H1 (cell line): ENCODE measurements at regions not wholly inside any gene's neighbourhood (a gene's known extent, or its start where the extent isn't known, plus 50 kb on each side); places are given as distances from the start of the nearest gene placed in this dataset.

Experiments
- CTCF ChIA-PET: fragments of 300-600 bp; sonication (Branson Sonifier 250); formaldehyde crosslinking; loops from one replicate; lab custom pipeline; 2021; ENCODE audit not compliant: partially characterized antibody; lab: Charles Lee
- POLR2A ChIA-PET: fragments of 300-600 bp; sonication (Branson Sonifier 250); formaldehyde crosslinking; loops from one replicate; lab custom pipeline; 2021; ENCODE audit warnings: inconsistent platforms; ENCODE audit not compliant: partially characterized antibody; lab: Charles Lee
- DNase-seq, 2 experiments: peaks; one replicate each; pipeline versions ENCODE4 v3.0.0 to v3.0.0-alpha.2; 2010 to 2022; ENCODE audit warnings: low spot score in 2 of 2, low read depth in 1 of 2, mixed read lengths in 1 of 2
- FAIRE-seq: peaks from 2 replicates; lab custom pipeline; 2011; peaks lifted over from hg19 to GRCh38; lab: Jason Lieb, UNC
- H2AFZ ChIP-seq: 2 replicates; pipeline ENCODE4 v1.8.1; 2012; ENCODE audit warnings: low read length, inconsistent platforms
- H2AK5ac ChIP-seq: 2 replicates; pipeline ENCODE4 v1.6.1; 2013; ENCODE audit warnings: low read depth, low read length
- H2BK120ac ChIP-seq: replicated peaks from 2 replicates; pipeline ENCODE3; 2013; ENCODE audit warnings: low read depth, low read length, inconsistent platforms
- H2BK12ac ChIP-seq: 2 replicates; pipeline ENCODE4 v1.6.1; 2013; ENCODE audit warnings: low read depth, low read length
- H2BK15ac ChIP-seq: 2 replicates; pipeline ENCODE4 v1.6.1; 2013; ENCODE audit warnings: low read length
- H2BK20ac ChIP-seq: 2 replicates; pipeline ENCODE4 v1.6.1; 2013; ENCODE audit warnings: low read length
- H2BK5ac ChIP-seq: 2 replicates; pipeline ENCODE4 v1.6.1; 2013; ENCODE audit warnings: low read depth, low read length
- H3K14ac ChIP-seq: 2 replicates; pipeline ENCODE4 v1.6.1; 2013; ENCODE audit warnings: inconsistent platforms; ENCODE audit not compliant: insufficient read length
- H3K18ac ChIP-seq: 2 replicates; pipeline ENCODE4 v1.6.1; 2013; ENCODE audit warnings: low read length; ENCODE audit errors: extremely low read depth
- H3K23ac ChIP-seq: 2 replicates; pipeline ENCODE4 v1.6.1; 2013; ENCODE audit warnings: inconsistent platforms; ENCODE audit not compliant: insufficient read length
- H3K23me2 ChIP-seq: 2 replicates; pipeline ENCODE4 v1.6.1; 2013; ENCODE audit warnings: low read depth, low read length
- H3K27ac ChIP-seq: 2 replicates; pipeline ENCODE4 v1.6.1; 2011; ENCODE audit warnings: low read depth, low read length, inconsistent platforms
- H3K27me3 ChIP-seq, 4 experiments: replicated peaks in 1 of 4; 1 replicate in 1 of 4; 2 replicates in 3 of 4; pipeline versions ENCODE4 v1.6.1 to v1.8.1; 2011 to 2013; ENCODE audit warnings: low read length in 3 of 4, mild to moderate bottlenecking in 3 of 4, inconsistent platforms in 2 of 4, mixed read lengths in 2 of 4, moderate library complexity in 1 of 4; ENCODE audit not compliant: control insufficient read depth in 3 of 4, insufficient read depth in 3 of 4; ENCODE audit errors: extremely low read depth in 1 of 4
- H3K36me3 ChIP-seq, 4 experiments: 2 replicates each; pipeline versions ENCODE4 v1.6.1 to v1.8.1; 2011 to 2013; ENCODE audit warnings: mild to moderate bottlenecking in 4 of 4, low read length in 3 of 4, moderate library complexity in 2 of 4, control low read depth in 1 of 4, inconsistent platforms in 1 of 4; ENCODE audit not compliant: insufficient read depth in 4 of 4, control insufficient read depth in 2 of 4
- H3K4ac ChIP-seq: replicated peaks from 2 replicates; pipeline ENCODE3; 2013; ENCODE audit warnings: low read length, low read depth, mixed read lengths, inconsistent platforms; ENCODE audit not compliant: insufficient read length
- H3K4me1 ChIP-seq, 4 experiments: replicated peaks in 1 of 4; 1 replicate in 1 of 4; 2 replicates in 3 of 4; pipeline versions ENCODE4 v1.6.1 to v1.8.1; 2011 to 2013; ENCODE audit warnings: low read length in 3 of 4, inconsistent platforms in 2 of 4, mixed read lengths in 1 of 4; ENCODE audit not compliant: insufficient read depth in 4 of 4, control insufficient read depth in 3 of 4
- H3K4me2 ChIP-seq, 2 experiments: 2 replicates each; pipeline versions ENCODE4 v1.6.1 to v1.8.1; 2011 to 2013; ENCODE audit warnings: low read depth in 2 of 2, low read length in 2 of 2, control low read depth in 1 of 2, inconsistent platforms in 1 of 2, mild to moderate bottlenecking in 1 of 2; ENCODE audit not compliant: insufficient read depth in 1 of 2
- H3K4me3 ChIP-seq, 4 experiments: fragments of 200-600, 300-600 bp in 1 of 4; sonication (generic), shearing (Covaris generic), sonication (Bioruptor Twin) in 1 of 4; 2 replicates each; pipeline versions ENCODE4 v1.5.1 to v1.8.1; 2011 to 2016; ENCODE audit warnings: low read length in 4 of 4, low read depth in 3 of 4, control low read depth in 2 of 4, inconsistent platforms in 2 of 4, mild to moderate bottlenecking in 2 of 4, mixed read lengths in 1 of 4, moderate library complexity in 1 of 4; ENCODE audit not compliant: insufficient read depth in 2 of 4; ENCODE audit errors: extremely low read depth in 1 of 4
- H3K56ac ChIP-seq: replicated peaks from 2 replicates; pipeline ENCODE3; 2013; ENCODE audit warnings: low read depth, mild to moderate bottlenecking, mixed read lengths, low read length, inconsistent platforms; ENCODE audit not compliant: insufficient read length
- H3K79me1 ChIP-seq: 2 replicates; pipeline ENCODE4 v1.6.1; 2013; ENCODE audit warnings: low read depth, low read length, control low read depth
- H3K79me2 ChIP-seq, 2 experiments: 2 replicates each; pipeline versions ENCODE4 v1.6.1 to v1.8.1; 2012 to 2013; ENCODE audit warnings: low read length in 2 of 2, mild to moderate bottlenecking in 2 of 2, inconsistent platforms in 1 of 2; ENCODE audit not compliant: insufficient read depth in 2 of 2, control insufficient read depth in 1 of 2
- H3K9ac ChIP-seq, 4 experiments: replicated peaks in 1 of 4; 1 replicate in 1 of 4; 2 replicates in 3 of 4; pipeline versions ENCODE4 v1.6.1 to v1.8.1; 2011 to 2013; ENCODE audit warnings: low read depth in 3 of 4, low read length in 3 of 4, control low read depth in 2 of 4, mild to moderate bottlenecking in 2 of 4, moderate library complexity in 2 of 4, inconsistent platforms in 1 of 4; ENCODE audit errors: extremely low read depth in 1 of 4
- H3K9me3 ChIP-seq, 2 experiments: 2 replicates each; pipeline versions ENCODE4 v1.6.1 to v1.8.1; 2012 to 2013; ENCODE audit warnings: mild to moderate bottlenecking in 2 of 2, moderate library complexity in 2 of 2, control low read depth in 1 of 2, inconsistent platforms in 1 of 2, low read depth in 1 of 2, low read length in 1 of 2, mixed read lengths in 1 of 2; ENCODE audit not compliant: insufficient read depth in 2 of 2
- H4K20me1 ChIP-seq, 2 experiments: replicated peaks in 1 of 2; 2 replicates each; pipeline versions ENCODE3 to v1.8.1; 2011 to 2013; ENCODE audit warnings: inconsistent platforms in 2 of 2, low read length in 2 of 2, mild to moderate bottlenecking in 1 of 2; ENCODE audit not compliant: insufficient read depth in 2 of 2, control insufficient read depth in 1 of 2
- H4K5ac ChIP-seq: 2 replicates; pipeline ENCODE4 v1.6.1; 2013; ENCODE audit warnings: low read length, low read depth, mixed read lengths, inconsistent platforms; ENCODE audit not compliant: insufficient read length
- H4K8ac ChIP-seq: 2 replicates; pipeline ENCODE4 v1.8.0; 2013; ENCODE audit warnings: mild to moderate bottlenecking, moderate library complexity, low read length, inconsistent platforms; ENCODE audit not compliant: insufficient read depth; ENCODE audit errors: extremely low read depth
- H4K91ac ChIP-seq: replicated peaks from 2 replicates; pipeline ENCODE3; 2013; ENCODE audit warnings: low read length, mixed read lengths, inconsistent platforms; ENCODE audit not compliant: insufficient read length
- POLR2A ChIP-seq, 2 experiments: IDR thresholded peaks; 1 replicate in 1 of 2; 2 replicates in 1 of 2; pipeline ENCODE4 v1.6.1; 2011; ENCODE audit warnings: low read depth in 2 of 2, low read length in 2 of 2, mild to moderate bottlenecking in 2 of 2; ENCODE audit errors: control extremely low read depth in 1 of 2
- ZNF274 ChIP-seq: IDR thresholded peaks from 2 replicates; pipeline ENCODE4 v1.7.0; 2012; ENCODE audit warnings: low read length, borderline replicate concordance; ENCODE audit errors: extremely low read depth
- WGBS, 2 experiments: shearing (Covaris generic) in 1 of 2; methylation state at CpG; one replicate each; pipeline versions ENCODE4 v1.1.6 to v1.1.7; 2013 to 2015; ENCODE audit warnings: low lambda C conversion rate in 2 of 2, mixed read lengths in 2 of 2, inconsistent platforms in 1 of 2, low coverage in 1 of 2, missing lambda C conversion rate in 1 of 2; ENCODE audit not compliant: insufficient replicate concordance in 2 of 2, insufficient coverage in 1 of 2, insufficient read length in 1 of 2; ENCODE audit errors: extremely low coverage in 1 of 2, missing lambda C conversion rate in 1 of 2; 5-methylcytosine and 5-hydroxymethylcytosine counted together

GRCh38 chr11:36988556-36988955, 390.5 kb upstream of the RAG2 start:
- H2BK15ac ChIP-seq: no peak overlapping the region
- no peak overlapping the region for H4K8ac ChIP-seq
- H3K79me1 ChIP-seq: no peaks in the 10 kb centered on the region
- no peak overlapping the region for H4K5ac ChIP-seq
- FAIRE-seq (no peak), DNase-seq (no peak)
- no peaks in the 10 kb centered on the region for H3K23me2 ChIP-seq
- H2BK120ac ChIP-seq: no peak overlapping the region
- no peak overlapping the region for H3K4me3 ChIP-seq
- H3K36me3 ChIP-seq: no peaks in the 10 kb centered on the region
- H3K27ac ChIP-seq: no peak overlapping the region
- H2BK5ac ChIP-seq: no peak overlapping the region
- no peak overlapping the region for H2BK20ac ChIP-seq
- H3K56ac ChIP-seq: no peak overlapping the region
- H3K4me2 ChIP-seq: no peak overlapping the region
- H3K18ac ChIP-seq: no peak overlapping the region
- no peaks in the 10 kb centered on the region for H3K79me2 ChIP-seq
- no peak overlapping the region for H2AK5ac ChIP-seq
- H3K14ac ChIP-seq: no peak overlapping the region
- no peak for TF ChIP-seq POLR2A (IDR thresholded peaks at IDR 0.05; ENCODE audit: control extremely low read depth in 1 of 2, low read depth in 2 of 2, low read length in 2 of 2)
- TF ChIP-seq ZNF274: no peak
- H2BK12ac ChIP-seq: no peak overlapping the region
- 85% methylated on average over 1 of the region's 1 CpG; no CpG with 5 or more reads in 1 of the 2 experiments for WGBS, 2 experiments
- no peak overlapping the region for H3K23ac ChIP-seq
- H3K27me3 ChIP-seq: peaks cover 0 to 1% (median 0%) of the 10 kb centered on the region in 4 experiments; a peak in 1 of 7 replicates
- H3K9ac ChIP-seq: no peak overlapping the region
- CTCF ChIA-PET: interaction anchor here (1.4 kb wide), 1 partner anchor 11 kb away, joined by 3 read pairs; no protein-coding TSS in a partner anchor
- H3K4ac ChIP-seq: no peak overlapping the region
- POLR2A ChIA-PET: no interaction called here
- H4K20me1 ChIP-seq: no peaks in the 10 kb centered on the region
- H2AFZ ChIP-seq: no peak overlapping the region
- no peaks in the 10 kb centered on the region for H3K4me1 ChIP-seq
- no peaks in the 10 kb centered on the region for H3K9me3 ChIP-seq
- H4K91ac ChIP-seq: no peak overlapping the region
